HG02763 (cell line): ENCODE measurements at regions not wholly inside any gene's neighbourhood (a gene's known extent, or its start where the extent isn't known, plus 50 kb on each side); places are given as distances from the start of the nearest gene placed in this dataset.
"Not testable (repeated sequence)": the region's sequence is repeated elsewhere in the genome, so short reads cannot be mapped to it uniquely, and the experiment has no call there.

ENCODE experiments used
- ATAC-seq: cut with Tn5 transposase; IDR thresholded peaks from one replicate; pipeline ENCODE4 v1.9.1; 2021; ENCODE audit warnings: mild to moderate bottlenecking, moderate library complexity; ENCODE audit not compliant: unreplicated experiment

DNA sequence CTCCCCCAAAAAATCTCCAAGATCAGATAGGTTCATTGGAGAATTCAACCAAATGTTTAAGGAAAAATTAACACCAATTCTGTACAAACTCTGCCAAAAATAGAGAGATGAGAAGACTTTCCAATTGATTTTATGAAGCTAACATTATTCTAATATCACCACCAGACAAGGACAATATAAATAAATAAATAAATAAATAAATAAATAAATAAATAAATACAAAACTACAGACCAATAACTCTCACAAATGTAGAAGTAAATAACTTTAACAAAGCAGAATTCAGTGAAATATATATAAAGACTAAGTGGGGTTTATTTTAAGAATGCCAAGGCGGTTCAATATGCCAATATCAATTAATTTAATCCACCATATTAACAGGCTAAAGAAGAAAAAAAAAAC, 425.9 kb upstream of the GHITM start:
- ATAC-seq = no peak

DNA sequence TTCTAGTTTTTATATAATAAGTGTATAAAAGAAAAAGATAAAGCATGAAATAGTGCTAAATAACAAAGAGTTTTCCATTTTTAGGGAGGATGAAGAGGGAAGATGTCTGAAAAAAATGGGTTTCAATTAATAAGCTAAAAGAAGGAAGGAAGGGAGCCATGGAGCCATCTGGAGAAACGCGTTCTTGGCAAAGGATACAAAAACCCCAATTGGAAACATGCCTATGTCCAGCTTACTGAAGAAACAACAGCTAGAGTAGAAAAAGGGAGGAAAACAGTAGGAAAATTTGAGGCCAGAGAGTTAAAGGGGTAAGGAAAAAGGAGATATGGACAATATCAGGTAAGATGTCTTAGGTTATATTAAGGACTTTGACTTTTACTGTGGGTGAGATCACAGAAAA, 416.2 kb upstream of the GHITM start:
- no peak for ATAC-seq

- peak; percentile 60 for ATAC-seq
Observed at GRCh38 chr10:83724471-83725241, 414.7 kb upstream of the GHITM start.

- no peak for ATAC-seq
Observed at GRCh38 chr10:83725567-83725966, 413.7 kb upstream of the GHITM start.

- ATAC-seq = no peak
Observed at GRCh38 chr10:83734278-83734677, 405.0 kb upstream of the GHITM start.

DNA sequence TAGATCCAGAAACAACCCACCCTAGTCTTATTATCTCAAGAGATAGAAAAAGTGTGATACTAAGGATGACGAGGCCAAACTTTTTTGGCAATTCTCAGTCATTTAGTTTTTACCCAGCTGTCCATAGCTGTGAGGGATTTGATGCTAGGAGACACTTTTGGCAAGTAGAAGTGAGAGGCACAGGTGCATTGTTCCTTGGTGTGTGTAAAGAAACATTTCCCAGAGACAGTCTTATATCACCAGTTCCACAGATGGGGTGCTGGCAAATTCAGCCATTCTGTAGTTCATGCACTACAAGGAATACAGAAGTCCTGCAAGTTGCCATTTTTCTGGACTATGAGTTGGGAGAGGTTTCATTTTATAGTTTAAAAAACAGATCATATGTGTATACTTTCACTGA, 403.3 kb upstream of the GHITM start:
- ATAC-seq = no peak

DNA sequence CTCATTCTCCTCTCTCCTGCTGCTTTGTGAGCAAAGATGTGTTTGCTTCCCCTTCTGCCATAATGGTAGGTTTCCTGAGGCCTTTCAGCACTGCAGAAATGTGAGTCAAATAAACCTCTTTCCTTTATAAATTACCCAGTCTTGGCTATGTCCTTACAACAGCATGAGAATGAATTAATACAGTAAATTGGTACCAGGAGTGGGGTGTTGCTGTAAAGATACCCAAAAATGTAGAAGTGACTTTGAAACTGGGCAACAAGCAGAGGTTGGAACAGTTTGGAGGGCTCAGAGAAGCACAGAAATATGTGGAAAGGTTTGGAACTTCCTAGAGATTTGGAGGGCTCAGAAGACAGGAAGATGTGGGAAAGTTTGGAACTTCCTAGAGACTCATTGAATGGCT, 388.7 kb upstream of the GHITM start:
- ATAC-seq = no peak

- ATAC-seq = no peak
Observed at GRCh38 chr10:83753490-83753889, 385.8 kb upstream of the GHITM start.

GRCh38 chr10:83754857-83755256, 384.5 kb upstream of the GHITM start:
- no peak for ATAC-seq

DNA sequence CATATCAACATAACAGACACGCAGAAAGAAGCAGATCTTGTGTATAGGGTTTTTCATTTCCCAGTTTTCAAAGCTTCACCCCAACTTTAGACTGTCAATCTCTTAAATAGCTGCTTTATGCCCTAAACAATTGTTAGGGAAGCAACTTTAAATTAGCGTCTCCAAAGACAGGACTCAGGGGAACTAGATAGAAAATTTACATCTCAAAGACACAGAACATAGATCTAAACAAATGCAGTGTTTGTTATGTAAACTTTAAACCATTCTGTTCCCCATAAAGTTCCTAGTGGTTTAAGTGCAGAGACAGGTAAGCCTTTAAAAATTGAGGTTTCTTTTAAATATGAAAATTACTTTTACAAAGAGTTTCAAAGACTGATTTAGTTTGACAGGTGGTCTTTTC, 379.2 kb upstream of the GHITM start:
- ATAC-seq = no peak

GRCh38 chr10:83764666-83765065, 374.6 kb upstream of the GHITM start:
- ATAC-seq = no peak

- ATAC-seq = no peak
Observed at GRCh38 chr10:83765731-83766130, 373.6 kb upstream of the GHITM start.

DNA sequence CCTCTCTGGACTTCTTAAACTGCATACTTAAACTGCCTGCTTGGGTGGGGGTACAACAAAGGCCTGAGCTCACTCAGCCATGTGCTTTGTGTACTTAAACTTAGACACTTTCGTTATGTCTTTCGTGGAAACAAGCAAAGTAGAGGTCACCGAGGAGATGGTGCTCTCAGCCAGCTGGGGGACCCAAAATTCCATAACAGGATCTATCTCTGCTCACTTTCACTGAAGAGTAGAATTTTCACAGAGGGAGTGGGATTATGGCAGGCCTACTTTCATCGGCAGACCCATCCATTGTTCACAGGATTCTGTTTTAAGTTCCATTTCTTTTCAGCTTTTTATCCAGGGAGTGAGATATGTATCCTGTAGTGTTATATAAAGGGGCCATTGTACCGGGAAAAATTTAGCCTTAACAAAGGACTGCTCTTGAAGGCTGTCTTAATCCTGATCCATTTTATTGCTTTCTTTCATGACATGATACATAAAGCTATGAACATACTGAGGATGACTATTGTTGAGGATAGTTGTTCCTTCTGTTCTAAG, 370.0 kb upstream of the GHITM start:
- ATAC-seq = no peak

GRCh38 chr10:83786701-83787100, 352.6 kb upstream of the GHITM start:
- not testable (repeated sequence) for ATAC-seq

DNA sequence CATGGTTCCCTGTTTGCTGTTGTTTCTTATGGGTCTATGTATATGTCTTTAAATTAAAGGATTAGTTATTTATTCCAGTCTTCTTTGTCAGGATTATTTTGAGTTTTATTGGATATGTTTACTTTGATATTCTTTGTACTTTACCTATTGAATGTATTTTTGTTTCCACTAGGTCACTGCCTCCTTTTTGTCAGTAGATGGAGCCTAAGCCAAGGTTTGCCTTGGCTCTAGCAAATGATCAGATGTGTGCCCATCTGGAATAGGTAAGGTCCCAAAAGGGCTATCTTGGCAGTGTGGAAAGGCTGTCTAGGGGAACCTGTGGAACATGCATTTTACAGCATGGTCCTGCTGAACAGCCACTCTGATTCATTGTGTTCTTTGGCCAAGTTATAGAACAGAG, 337.3 kb upstream of the GHITM start:
- ATAC-seq = no peak

DNA sequence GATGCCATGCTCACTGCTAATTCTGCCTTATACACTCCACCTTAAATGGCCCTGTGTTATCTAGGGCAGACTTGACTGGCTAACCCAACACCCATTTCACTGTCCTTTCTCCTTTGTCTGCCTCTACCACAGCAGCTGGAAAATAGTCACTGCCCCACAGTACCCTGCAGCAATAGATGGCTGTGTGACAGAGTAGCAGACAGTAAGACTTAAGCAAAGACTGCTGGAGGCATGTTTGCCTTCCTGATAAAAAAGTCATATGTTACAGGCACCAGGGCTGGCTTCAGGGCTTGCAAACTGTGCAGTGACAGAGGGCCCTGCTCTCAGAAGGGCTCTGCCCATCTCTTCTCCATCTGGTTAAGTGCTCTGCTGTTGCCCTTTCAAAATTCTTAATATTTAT, 332.6 kb upstream of the GHITM start:
- no peak for ATAC-seq

DNA sequence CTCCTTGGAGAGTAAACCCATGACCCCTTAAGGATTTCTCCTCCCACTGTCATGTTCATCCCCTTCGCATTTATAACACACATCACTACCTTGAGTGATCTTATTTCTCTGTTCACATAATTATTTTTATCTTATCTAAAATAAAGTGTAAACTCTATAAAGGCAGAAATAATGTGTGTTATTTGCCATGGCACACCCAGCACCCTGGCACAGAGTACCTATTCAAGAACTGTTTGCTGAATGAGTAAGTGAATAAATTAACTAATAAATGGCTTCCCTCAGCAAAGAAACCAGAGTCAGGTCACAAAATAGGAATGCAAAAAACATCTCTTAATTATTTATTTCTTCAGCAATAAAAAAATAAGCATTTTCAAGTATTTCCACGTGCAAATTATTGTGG, 330.3 kb upstream of the GHITM start:
- no peak for ATAC-seq

DNA sequence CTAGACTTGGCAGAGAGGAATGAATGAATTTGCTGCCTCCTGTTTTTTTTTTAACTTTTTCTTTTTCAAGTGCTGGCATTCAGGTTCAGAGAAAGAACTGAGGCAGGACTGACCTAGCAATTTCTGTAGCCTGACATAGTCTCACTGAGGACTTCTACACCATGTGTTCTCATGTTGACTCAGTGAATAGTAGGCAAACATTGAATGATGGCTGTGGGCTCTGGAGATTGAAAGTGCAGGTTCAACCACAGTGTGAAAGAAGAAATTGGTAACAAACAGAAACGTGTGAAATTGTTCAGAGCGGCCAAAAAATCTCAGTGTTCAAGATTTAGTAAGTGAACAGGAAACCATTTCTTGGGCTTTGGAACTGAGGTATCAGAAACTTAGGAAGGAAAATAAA, 322.4 kb upstream of the GHITM start:
- ATAC-seq = no peak

- ATAC-seq = no peak
Observed at GRCh38 chr10:83817797-83818196, 321.5 kb upstream of the GHITM start.

DNA sequence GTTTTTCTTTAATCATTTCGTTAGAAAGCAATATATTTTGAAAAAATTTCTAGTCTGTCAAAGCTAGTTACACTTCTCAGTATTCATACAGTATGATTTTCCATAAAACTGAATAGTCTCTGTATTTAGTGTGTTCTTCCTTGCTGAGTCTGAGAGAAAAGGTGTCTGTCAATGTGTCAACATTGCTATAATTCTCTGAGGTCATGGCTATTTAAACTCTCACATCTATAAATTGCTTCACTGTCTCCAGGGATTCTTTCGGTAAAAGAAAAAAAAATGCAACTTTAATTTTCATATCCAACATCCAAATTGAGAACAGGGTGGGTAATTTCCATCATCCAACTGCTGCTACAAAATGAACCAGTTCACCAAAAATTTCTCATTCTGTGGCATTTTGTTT, 319.7 kb upstream of the GHITM start:
- no peak for ATAC-seq

- ATAC-seq = no peak
Observed at GRCh38 chr10:83820033-83820432, 319.3 kb upstream of the GHITM start.

- no peak for ATAC-seq
Observed at GRCh38 chr10:83824099-83824498, 315.2 kb upstream of the GHITM start.

DNA sequence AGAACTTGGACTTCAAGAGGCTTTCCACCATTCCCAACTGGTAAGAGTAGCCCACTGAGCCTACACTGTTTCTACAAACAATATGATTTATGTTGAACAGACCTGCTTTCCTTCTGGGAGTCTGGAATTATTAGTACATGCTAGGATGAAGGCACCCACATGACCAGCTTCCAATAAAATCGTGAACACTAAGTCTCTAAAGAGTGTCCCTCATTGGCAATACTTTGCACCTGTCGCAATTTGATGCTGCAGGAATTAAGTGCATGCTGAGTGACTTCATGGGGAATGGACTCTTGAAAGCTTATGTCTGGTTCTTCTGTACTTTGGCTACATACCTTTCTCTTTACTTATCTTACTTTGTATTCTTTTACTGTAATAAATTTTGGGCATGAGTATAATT, 305.2 kb upstream of the GHITM start:
- ATAC-seq = no peak
